Stimulated activated CD4-positive, alpha-beta T cell treated with anti-CD3 and anti-CD28 coated beads, Interleukin-2, amount 100 ng/mL, for 24 hours (primary cell): ENCODE measurements at regions not wholly inside any gene's neighbourhood (a gene's known extent, or its start where the extent isn't known, plus 50 kb on each side); places are given as distances from the start of the nearest gene placed in this dataset.
"Not testable (repeated sequence)": the region's sequence is repeated elsewhere in the genome, so short reads cannot be mapped to it uniquely, and the experiment has no call there.

Experiments
- DNase-seq, 2 donors: peaks; one replicate each; pipeline ENCODE4 v3.0.0-alpha.2; 2020

DNA sequence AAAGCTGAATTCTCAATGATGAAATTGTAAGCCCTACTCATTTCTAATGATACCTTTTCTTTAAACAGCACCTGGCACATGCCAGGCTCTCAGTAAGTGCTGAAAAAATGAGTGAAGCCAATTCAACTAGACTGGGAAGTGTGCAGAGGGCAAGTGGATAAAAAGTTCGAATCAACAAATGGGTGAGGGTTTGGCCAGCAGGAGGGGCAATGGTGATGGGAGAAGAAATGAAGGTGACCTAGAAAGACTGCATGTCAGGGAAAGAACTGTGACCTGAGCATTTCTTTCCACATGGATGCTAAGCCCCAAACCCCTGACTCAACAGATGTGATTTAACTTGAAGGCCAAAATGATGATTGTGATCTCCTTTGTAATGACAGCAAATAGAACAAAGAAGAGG lies 54.6 kb downstream of the DKK1 start:
- DNase-seq = no peak

DNA sequence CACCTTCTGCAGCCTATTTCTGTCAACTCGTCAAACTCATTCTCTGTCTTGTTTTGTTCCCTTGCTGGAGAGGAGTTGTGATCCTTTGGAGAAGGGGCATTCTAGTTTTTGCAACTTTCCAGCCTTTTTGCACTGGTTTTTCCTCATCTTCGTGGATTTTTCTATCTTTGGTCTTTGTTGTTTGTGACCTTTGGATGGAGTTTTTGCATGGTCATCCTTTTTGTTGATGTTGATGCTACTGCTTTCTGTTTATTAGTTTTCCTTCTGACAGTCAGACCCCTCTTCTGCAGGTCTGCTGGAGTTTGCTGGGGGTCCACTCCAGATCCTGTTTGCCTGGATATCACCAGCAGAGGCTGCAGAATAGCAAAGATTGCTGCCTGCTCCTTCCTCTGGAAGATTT lies 60.1 kb downstream of the DKK1 start:
- not testable (repeated sequence) for DNase-seq

DNA sequence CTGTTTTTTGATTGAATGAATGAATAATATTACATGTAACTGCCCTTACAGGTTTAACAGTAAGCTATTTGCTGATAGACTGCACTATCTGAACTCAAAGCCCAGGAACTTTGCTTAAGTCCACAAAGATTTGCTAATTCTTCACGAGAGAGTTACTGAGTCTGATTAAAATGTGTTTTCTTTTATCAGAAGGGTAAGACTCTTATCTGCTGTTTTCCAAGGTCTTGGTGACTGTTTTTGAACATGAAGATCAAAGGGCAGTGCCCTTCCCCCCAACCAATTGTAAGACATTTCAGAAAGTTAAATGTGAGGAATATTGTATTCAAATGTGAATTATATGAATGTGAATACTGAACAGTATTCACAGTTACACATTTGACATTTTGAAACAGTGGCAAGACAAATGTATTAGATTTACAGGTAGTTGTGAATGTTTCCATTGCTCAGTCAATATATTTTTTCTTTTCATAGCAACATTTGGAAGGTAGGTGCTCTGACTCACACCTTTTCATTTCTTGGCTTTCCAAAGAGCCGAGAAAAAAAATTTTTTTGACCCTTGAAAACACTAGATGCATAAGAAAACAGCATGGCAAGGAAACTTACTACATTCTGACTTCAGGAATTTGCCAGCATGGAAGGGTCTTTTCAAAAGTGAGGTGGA lies 62.7 kb downstream of the DKK1 start:
- no peak for DNase-seq

- no peak for DNase-seq
Measured at GRCh38 chr10:52378124-52378523, 64.0 kb downstream of the DKK1 start.

DNA sequence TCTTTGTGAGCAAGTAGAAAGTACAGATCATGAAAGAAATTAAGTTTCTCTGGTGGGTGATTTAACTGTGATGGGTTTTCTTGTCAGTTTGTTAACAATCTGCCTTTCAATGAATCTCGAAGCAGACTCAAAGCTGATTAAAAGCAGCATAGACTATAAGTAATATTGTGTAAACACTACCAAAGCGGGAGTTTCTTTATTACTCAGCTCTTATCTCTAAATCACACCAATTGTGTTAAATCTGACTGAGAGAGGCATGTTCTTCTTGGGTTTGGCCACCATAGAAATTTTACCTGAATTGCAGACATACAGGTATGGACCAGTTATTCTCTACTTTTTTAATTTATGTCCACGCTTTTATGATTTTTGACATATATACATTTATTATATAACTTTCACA lies 65.2 kb downstream of the DKK1 start:
- no peak for DNase-seq

GRCh38 chr10:52383088-52383487 lies 69.0 kb downstream of the DKK1 start:
- DNase-seq = no peak

DNA sequence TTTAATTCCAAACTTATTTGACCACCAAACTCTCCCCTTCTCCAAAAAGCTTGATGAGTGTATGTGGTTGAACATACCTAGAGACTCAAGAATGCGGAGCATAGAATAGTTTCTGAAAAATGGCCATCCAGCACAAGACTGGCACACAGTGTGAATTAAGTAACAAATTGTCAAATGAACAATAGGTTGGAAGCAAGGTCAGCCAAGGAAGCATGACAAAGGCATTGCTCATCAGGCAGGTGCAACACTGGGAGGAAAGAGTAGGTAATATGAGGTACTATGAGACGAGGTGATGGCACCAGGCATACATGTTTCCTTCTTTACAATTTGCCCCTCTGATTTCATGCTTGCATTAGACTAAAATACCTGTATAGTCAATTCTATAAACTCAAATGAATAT lies 73.7 kb downstream of the DKK1 start:
- no peak for DNase-seq

DNA sequence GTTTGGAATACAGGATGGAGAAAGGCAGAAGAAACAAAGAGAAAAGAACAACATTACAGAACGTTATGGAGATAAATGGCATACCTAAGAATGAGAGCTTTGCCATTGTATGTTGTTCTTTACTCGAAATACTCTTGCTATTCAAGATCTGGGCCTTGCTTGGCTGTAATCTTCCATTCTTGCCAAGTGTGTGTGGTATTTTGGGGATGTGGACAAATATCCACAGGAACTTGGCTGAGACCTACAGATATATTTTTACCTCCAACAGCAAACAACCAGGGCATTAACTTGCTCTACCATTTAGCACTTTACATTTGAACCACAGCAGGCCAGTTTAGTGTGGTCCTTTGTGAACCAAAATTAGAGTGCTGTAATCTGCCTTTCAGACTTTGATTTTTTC lies 76.3 kb downstream of the DKK1 start:
- no peak for DNase-seq

DNA sequence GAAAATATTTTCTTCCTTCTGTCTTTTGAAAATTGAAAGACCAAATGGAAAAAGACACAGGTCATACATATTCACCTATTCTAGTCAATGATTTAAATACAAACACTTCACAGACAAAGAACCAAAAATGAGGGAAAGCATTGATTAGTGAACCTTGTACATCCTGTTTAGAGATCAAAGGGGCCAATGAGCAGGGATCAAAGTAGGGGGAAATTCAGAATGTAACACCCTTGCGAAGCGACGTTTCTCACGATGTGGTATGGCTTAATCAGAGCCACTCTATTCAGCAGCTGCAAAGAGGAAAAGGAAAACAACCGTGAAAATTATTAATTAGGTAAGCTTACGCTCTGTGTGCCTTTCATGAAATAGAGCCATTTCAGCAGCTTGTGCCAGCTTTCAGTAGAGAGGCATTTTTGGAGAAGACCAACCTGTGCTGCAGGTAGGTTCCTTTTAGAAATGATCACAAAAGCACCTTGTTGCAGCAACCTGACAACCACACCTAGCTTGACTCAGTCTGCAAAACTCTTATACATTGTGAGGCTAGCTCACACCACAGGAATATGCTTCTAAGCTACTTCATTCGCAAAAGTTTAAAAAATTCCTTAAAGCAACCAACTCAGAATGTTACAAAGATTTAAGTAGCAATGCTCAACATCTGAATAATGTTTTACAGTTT lies 78.0 kb downstream of the DKK1 start:
- no peak for DNase-seq

DNA sequence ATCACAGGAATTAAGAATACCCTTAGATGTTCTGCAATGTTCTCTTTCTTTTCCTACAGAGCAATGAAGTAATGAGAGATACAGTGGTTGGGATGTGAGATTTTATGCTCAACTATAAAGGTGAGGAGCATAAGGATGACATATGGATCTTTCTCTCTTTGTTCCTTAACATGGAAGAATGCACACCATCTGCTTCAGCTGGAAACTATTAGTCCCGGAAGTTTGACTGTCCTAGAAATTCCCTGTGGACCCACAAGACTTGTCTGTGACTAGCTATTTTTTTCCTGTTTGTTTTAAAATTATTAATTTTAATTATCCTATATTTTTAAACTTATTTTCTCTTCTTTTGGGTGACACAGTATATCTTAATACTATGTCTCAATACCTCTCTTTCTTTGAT lies 80.2 kb downstream of the DKK1 start:
- no peak for DNase-seq

DNA sequence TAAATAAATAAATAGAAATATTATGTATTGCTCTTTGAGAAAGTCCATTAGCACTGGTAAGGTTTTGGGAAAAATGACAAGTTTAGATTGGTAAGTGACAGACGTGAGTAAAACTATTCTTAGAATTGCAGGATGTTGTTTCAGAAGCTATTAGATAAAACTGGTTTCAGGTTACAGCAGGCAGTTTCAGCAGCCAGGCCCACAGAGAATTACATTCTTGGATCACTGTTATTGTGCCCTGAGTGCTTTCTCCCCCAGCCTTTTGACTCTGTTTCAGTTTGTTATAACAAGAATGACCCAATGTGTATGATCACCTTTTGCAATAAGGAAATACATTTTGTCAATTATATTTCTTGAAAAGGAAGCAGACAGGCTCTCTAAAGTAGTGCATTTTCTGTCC lies 86.5 kb downstream of the DKK1 start:
- DNase-seq = no peak

- not testable (repeated sequence) for DNase-seq
Measured at GRCh38 chr10:52403801-52404200, 89.7 kb downstream of the DKK1 start.

DNA sequence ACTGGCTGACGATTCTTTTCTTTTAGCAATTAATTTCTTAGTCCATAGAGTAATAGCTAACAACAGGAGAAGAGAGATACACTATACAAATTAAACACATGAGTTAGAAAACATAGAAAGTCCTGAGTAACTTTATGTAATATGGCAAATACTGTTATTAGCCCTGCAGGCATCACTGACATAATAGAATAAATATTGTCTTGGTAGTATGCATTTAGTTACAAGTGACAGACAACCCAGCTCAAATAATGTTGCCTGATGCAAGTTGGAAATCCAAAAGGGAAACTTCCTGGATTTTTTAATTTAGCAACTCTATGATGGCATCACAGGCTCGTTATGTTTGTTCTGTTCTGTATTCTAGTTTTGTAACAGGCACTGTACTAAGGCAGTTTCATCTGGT lies 95.1 kb downstream of the DKK1 start:
- no peak for DNase-seq

GRCh38 chr10:52409928-52410327 lies 95.8 kb downstream of the DKK1 start:
- DNase-seq = no peak

- DNase-seq = no peak
Measured at GRCh38 chr10:52410916-52411315, 96.8 kb downstream of the DKK1 start.

- DNase-seq = no peak
Measured at GRCh38 chr10:52419281-52419680, 105.2 kb downstream of the DKK1 start.

- no peak for DNase-seq
Measured at GRCh38 chr10:52420656-52421055, 106.6 kb downstream of the DKK1 start.

DNA sequence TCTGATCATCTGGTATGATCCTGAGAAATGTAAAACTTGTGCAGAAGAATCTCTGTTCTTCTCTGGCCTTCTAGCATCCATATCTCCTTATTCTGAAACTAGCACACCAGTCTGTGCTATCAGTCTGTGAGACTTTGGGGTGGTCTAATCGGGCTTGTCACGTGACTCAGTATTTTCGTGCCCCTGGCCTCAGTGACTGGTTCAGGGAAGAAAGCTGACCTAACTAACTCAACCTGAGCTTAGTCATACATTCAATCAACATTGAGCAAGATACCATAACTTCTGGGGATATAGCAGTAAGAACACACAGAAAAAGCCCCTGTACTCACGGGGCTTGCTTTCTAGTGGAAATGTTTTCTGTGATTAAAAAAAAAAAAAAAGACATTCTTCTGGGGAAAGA lies 109.3 kb downstream of the DKK1 start:
- no peak for DNase-seq

DNA sequence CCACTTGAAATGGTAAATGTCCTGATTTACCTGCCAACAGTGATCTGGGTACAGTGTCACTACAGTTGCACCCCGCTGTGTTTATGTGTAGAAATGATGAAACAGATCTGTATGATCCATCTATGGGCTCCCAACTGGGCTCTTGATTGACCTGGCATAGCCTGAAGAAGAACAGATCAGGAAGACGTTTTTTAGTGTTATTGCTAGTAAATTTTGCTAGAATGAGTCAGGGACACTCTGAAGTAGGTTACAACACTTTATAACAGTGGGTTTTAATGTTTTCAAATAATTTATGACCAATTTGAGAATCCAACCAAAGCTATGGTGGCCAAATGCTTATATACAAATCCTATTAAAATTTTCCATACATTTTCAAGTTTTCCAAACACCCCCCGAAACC lies 110.3 kb downstream of the DKK1 start:
- no peak for DNase-seq

DNA sequence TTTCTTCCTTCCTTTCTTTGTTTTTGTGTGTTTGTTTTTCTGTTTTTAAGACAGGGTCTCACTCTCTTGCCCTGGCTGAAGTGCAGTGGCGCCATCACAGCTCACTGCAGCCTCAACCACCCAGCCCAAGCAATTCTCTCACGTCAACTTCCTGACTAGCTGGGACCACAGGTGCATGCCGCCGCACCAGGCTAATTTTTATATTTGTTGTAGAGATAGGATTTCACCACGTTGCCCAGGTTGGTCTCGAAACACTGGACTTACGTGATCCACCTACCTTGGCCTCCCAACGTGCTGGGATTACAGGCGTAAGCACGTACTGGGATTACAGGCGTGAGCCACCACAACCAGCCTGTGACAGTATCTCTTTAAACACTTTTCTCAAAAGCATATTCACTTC lies 120.7 kb downstream of the DKK1 start:
- DNase-seq = no peak

- DNase-seq = no peak
Measured at GRCh38 chr10:52436664-52437063, 122.6 kb downstream of the DKK1 start.

GRCh38 chr10:52437205-52437646 lies 123.1 kb downstream of the DKK1 start:
- DNase-seq = no peak

- no peak for DNase-seq
Measured at GRCh38 chr10:52438119-52438518, 124.0 kb downstream of the DKK1 start.

DNA sequence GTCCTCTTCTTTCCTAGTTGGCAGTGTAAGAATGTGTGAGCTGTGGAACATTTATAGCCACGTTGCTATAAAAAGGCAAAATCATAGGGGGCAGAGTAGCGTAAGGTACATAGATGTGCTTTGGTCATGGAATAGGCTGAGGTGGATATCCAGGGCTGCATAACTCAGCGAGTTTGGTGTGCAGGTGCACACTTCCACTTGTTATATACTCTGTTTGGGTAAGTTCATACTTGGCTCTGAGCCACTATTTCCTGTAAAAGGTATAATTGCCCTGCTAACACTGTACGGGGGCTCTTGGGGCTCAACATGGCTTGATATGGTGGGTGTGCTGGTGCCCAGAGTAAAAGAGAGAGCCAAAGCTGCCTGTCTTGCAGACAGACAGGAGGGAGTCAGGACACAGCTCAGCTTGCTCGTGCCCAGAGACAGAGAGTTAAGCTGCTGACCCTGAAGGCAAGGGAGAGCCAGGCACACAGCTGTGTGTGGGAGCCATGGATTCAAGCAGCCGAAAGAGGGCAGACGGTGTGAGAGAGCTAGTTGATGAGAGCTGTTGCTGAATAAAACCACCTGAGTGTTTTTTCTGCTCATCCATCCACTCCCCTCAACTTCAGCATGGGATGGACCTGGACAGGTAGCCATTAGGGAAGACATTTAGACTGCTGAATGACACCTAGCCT lies 126.7 kb downstream of the DKK1 start:
- DNase-seq = no peak
